ENCODE measurements at regions not wholly inside any gene's neighbourhood (a gene's known extent, or its start where the extent isn't known, plus 50 kb on each side); places are given as distances from the start of the nearest gene placed in this dataset.

GRCh38 chr13:63337041-63337440, 1921.4 kb upstream of the PCDH20 start:
- no peak for TF ChIP-seq CTCF (IDR thresholded peaks at IDR 0.05; ENCODE audit: insufficient read depth, low read length, poor library complexity, severe bottlenecking)
- TF ChIP-seq EZH2phosphoT487 (conservative IDR thresholded peaks at IDR 0.05; ENCODE audit: low read length): no peak

All from SU-DHL-6 (cell line).